Sigmoid colon (tissue), 6 donors: ENCODE measurements at regions not wholly inside any gene's neighbourhood (a gene's known extent, or its start where the extent isn't known, plus 50 kb on each side); places are given as distances from the start of the nearest gene placed in this dataset.

Experiments
- DNase-seq: peaks from one replicate; pipeline ENCODE4 v3.0.0-alpha.2; 2019
- H3K27ac ChIP-seq, 4 donors: fragments of 200-600 bp; sonication (generic); one replicate each; pipeline ENCODE4 v1.5.1; 2016 to 2019; ENCODE audit warnings: mild to moderate bottlenecking in 1 of 4
- H3K27me3 ChIP-seq, 3 donors: fragments of 200-600 bp; sonication (generic); one replicate each; pipeline ENCODE4 v1.5.1; 2019; ENCODE audit warnings: mild to moderate bottlenecking in 1 of 3
- H3K36me3 ChIP-seq, 4 donors: fragments of 200-600 bp; sonication (generic); one replicate each; pipeline ENCODE4 v1.5.1; 2016 to 2019
- H3K4me1 ChIP-seq, 4 donors: fragments of 200-600 bp; sonication (generic); one replicate each; pipeline ENCODE4 v1.5.1; 2017 to 2019
- H3K4me3 ChIP-seq, 4 donors: fragments of 200-600 bp; sonication (generic); one replicate each; pipeline ENCODE4 v1.5.1; 2017 to 2019; ENCODE audit warnings: mild to moderate bottlenecking in 2 of 4, moderate library complexity in 1 of 4
- H3K9me3 ChIP-seq, 4 donors: fragments of 200-600 bp in 3 of 4; sonication (generic) in 3 of 4; one replicate each; pipeline versions ENCODE4 v1.5.1 to v1.6.1; 2013 to 2019
- CTCF ChIP-seq, 4 experiments: fragments of 450-650 bp in 3 of 4; fragments of 200-600 bp in 1 of 4; IDR thresholded peaks; one replicate each; pipeline ENCODE4 v1.5.1; 2016 to 2019; ENCODE audit warnings: antibody characterized with exemption in 4 of 4, mild to moderate bottlenecking in 3 of 4, moderate library complexity in 2 of 4
- EP300 ChIP-seq, 4 donors: sonication (generic); formaldehyde crosslinking; IDR thresholded peaks; one replicate each; pipeline ENCODE4 v1.6.1; 2017; ENCODE audit warnings: antibody characterized with exemption in 4 of 4
- POLR2A ChIP-seq, 2 donors: fragments of 450-650 bp; IDR thresholded peaks; one replicate each; pipeline ENCODE4 v1.6.1; 2016; ENCODE audit warnings: antibody characterized with exemption in 2 of 2, mild to moderate bottlenecking in 2 of 2, moderate library complexity in 2 of 2
- POLR2AphosphoS5 ChIP-seq, 4 donors: sonication (generic); formaldehyde crosslinking; IDR thresholded peaks; one replicate each; pipeline ENCODE4 v1.6.1; 2017; ENCODE audit warnings: antibody characterized with exemption in 4 of 4
- WGBS, 2 donors: extraction: QIAGEN DNeasy Blood & Tissue Kit; methylation state at CpG; one replicate each; pipeline ENCODE4 v1.1.7; 2013; 5-methylcytosine and 5-hydroxymethylcytosine counted together
- intact Hi-C: fragments of 100-400 bp; cut with DNase I; formaldehyde crosslinking; loops from one replicate; pipeline ENCODE4 v1.15.1; 2023
- donor health status: healthy with polysubstance abuse.
- donor health status: healthy.

GRCh38 chr11:127440616-127441015 is 440.0 kb upstream of the KIRREL3 start:
- no peaks in the 10 kb centered on the region for H3K27me3 ChIP-seq
- TF ChIP-seq POLR2AphosphoS5 (IDR thresholded peaks at IDR 0.05): no peak
- TF ChIP-seq POLR2A (IDR thresholded peaks at IDR 0.05): no peak
- no peaks in the 10 kb centered on the region for H3K9me3 ChIP-seq
- H3K4me3 ChIP-seq: no peak overlapping the region
- H3K36me3 ChIP-seq: no peaks in the 10 kb centered on the region
- no peaks in the 10 kb centered on the region for H3K4me1 ChIP-seq
- intact Hi-C loops: no loop called here
- DNase-seq: no peak
- no peak overlapping the region for H3K27ac ChIP-seq
- 44 to 75% methylated on average over 3 of the region's 3 CpGs for WGBS, 2 donors

- TF ChIP-seq POLR2AphosphoS5 (IDR thresholded peaks at IDR 0.05): no peak
- TF ChIP-seq CTCF (IDR thresholded peaks at IDR 0.05): no peak
- intact Hi-C loops: no loop called here
- Histone ChIP-seq H3K9me3 (no peaks in the 10 kb centered on the region), H3K36me3 (no peaks in the 10 kb centered on the region), H3K27me3 (no peaks in the 10 kb centered on the region), H3K27ac (no peak overlapping the region), H3K4me3 (no peak overlapping the region), H3K4me1 (no peaks in the 10 kb centered on the region)
- WGBS, 2 donors: 85% methylated on average over 3 of the region's 3 CpGs
- DNase-seq: no peak
Measured at GRCh38 chr11:127425281-127425680, 424.7 kb upstream of the KIRREL3 start.

- no peaks in the 10 kb centered on the region for H3K27me3 ChIP-seq
- TF ChIP-seq POLR2A (IDR thresholded peaks at IDR 0.05) (no peak), CTCF (IDR thresholded peaks at IDR 0.05) (no peak), EP300 (IDR thresholded peaks at IDR 0.05) (no peak), POLR2AphosphoS5 (IDR thresholded peaks at IDR 0.05) (no peak)
- H3K9me3 ChIP-seq: no peaks in the 10 kb centered on the region
- no peak overlapping the region for H3K4me3 ChIP-seq
- no peak for DNase-seq
- 89 to 92% methylated on average over 2 of the region's 2 CpGs for WGBS, 2 donors
- no peaks in the 10 kb centered on the region for H3K36me3 ChIP-seq
- no peaks in the 10 kb centered on the region for H3K4me1 ChIP-seq
- intact Hi-C loops: no loop called here
- no peak overlapping the region for H3K27ac ChIP-seq
Measured at GRCh38 chr11:127424661-127425060, 424.1 kb upstream of the KIRREL3 start.

GRCh38 chr11:127420139-127420538 is 419.6 kb upstream of the KIRREL3 start:
- Histone ChIP-seq H3K9me3 (no peaks in the 10 kb centered on the region), H3K36me3 (no peaks in the 10 kb centered on the region), H3K4me3 (no peak overlapping the region), H3K4me1 (no peaks in the 10 kb centered on the region), H3K27ac (no peak overlapping the region), H3K27me3 (no peaks in the 10 kb centered on the region)
- no peak for TF ChIP-seq EP300 (IDR thresholded peaks at IDR 0.05)
- no peak for TF ChIP-seq POLR2A (IDR thresholded peaks at IDR 0.05)
- no peak for TF ChIP-seq CTCF (IDR thresholded peaks at IDR 0.05)
- TF ChIP-seq POLR2AphosphoS5 (IDR thresholded peaks at IDR 0.05): no peak
- no peak for DNase-seq
- intact Hi-C loops: no loop called here

- Histone ChIP-seq H3K9me3 (peaks cover 0 to 3% (median 0%) of the 10 kb centered on the region in 4 donors), H3K27ac (no peak overlapping the region), H3K4me1 (no peaks in the 10 kb centered on the region), H3K4me3 (no peak overlapping the region), H3K36me3 (no peaks in the 10 kb centered on the region), H3K27me3 (no peaks in the 10 kb centered on the region)
- intact Hi-C loops: no loop called here
- no peak for DNase-seq
- no peak for TF ChIP-seq POLR2A (IDR thresholded peaks at IDR 0.05)
- no peak for TF ChIP-seq POLR2AphosphoS5 (IDR thresholded peaks at IDR 0.05)
- 29 to 73% methylated on average over 11 of the region's 11 CpGs for WGBS, 2 donors
Measured at GRCh38 chr11:127412722-127413380, 412.3 kb upstream of the KIRREL3 start.

GRCh38 chr11:127412234-127412633 is 411.7 kb upstream of the KIRREL3 start:
- WGBS, 2 donors: 90 to 93% methylated on average over 8 of the region's 8 CpGs
- Histone ChIP-seq H3K4me1 (no peaks in the 10 kb centered on the region), H3K9me3 (peaks cover 0 to 3% (median 0%) of the 10 kb centered on the region in 4 donors), H3K27me3 (no peaks in the 10 kb centered on the region), H3K4me3 (no peak overlapping the region), H3K36me3 (no peaks in the 10 kb centered on the region), H3K27ac (no peak overlapping the region)
- intact Hi-C loops: no loop called here
- DNase-seq: no peak
- TF ChIP-seq EP300 (IDR thresholded peaks at IDR 0.05): no peak
